AG09319 (cell line): ENCODE measurements at regions not wholly inside any gene's neighbourhood (a gene's known extent, or its start where the extent isn't known, plus 50 kb on each side); places are given as distances from the start of the nearest gene placed in this dataset.

Source experiments
- DNase-seq: peaks from one replicate; pipeline ENCODE4 v3.0.0-alpha.2; 2010; ENCODE audit warnings: low read depth; ENCODE audit errors: extremely low read depth
- TF ChIP-seq, protein P1 (sequence below): IDR thresholded peaks from 2 replicates; pipeline ENCODE4 v1.5.1; 2011; ENCODE audit warnings: low read depth, mild to moderate bottlenecking, inconsistent platforms, low read length, moderate library complexity

DNA sequence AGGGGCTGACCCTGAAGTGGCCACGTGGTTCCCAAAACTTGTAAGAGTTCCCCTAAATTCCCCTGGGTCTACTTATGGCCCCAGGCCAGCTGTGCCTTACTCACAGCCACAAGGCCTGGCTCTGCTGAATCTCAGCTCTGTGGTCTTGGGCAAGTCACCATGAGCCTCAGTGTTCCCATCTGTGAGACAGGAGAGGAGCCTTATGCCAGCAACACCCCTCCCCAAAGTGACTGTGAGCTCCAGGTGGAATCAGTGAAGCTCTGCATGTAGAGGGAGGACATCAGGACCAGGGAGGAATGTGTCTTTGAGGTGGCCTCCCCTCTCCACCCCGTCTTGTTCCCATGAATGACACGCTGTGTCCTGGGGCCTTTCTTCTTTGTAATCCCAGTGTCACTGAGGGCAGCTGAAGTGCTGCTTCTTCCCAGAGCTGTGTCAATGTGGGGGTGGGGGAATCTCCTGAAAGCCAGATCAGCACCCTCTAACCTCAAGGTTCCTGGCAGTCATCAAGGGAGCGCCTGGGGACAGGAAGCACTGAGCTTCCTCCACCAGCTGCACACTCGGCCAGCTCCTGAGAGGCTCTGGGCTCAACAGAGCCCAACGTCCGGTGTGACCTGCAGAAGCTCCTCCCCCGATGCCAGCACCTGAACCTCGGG lies 258.9 kb downstream of the UACA start:
- TF ChIP-seq, protein P1, sequence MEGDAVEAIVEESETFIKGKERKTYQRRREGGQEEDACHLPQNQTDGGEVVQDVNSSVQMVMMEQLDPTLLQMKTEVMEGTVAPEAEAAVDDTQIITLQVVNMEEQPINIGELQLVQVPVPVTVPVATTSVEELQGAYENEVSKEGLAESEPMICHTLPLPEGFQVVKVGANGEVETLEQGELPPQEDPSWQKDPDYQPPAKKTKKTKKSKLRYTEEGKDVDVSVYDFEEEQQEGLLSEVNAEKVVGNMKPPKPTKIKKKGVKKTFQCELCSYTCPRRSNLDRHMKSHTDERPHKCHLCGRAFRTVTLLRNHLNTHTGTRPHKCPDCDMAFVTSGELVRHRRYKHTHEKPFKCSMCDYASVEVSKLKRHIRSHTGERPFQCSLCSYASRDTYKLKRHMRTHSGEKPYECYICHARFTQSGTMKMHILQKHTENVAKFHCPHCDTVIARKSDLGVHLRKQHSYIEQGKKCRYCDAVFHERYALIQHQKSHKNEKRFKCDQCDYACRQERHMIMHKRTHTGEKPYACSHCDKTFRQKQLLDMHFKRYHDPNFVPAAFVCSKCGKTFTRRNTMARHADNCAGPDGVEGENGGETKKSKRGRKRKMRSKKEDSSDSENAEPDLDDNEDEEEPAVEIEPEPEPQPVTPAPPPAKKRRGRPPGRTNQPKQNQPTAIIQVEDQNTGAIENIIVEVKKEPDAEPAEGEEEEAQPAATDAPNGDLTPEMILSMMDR = no peak
- DNase-seq = no peak

DNA sequence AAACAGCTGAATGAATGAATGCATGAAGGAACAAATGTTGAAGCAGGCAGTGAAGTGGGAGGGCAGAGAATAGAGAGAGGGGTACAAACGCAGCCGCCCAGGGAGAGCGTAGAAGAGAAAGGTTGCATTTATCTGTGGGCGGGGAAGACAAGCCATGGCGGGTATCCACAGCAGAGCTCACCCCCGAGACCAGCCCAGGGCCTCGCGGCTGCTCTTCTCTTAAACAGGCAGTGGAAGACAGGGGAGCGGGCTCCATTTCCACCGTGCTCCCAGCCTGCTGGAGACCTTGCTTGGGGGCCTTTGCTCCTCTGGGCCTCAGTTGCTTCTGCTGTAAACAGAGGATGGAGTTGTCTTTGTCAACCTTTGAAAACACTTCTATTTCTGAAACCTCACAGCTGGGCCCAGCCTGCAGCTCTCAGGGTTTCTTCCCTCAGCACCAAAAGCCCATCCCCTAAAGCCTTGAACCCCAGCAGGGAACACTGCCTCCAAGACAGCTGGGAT lies 259.5 kb downstream of the UACA start:
- DNase-seq = no peak
- TF ChIP-seq, protein P1 = no peak

DNA sequence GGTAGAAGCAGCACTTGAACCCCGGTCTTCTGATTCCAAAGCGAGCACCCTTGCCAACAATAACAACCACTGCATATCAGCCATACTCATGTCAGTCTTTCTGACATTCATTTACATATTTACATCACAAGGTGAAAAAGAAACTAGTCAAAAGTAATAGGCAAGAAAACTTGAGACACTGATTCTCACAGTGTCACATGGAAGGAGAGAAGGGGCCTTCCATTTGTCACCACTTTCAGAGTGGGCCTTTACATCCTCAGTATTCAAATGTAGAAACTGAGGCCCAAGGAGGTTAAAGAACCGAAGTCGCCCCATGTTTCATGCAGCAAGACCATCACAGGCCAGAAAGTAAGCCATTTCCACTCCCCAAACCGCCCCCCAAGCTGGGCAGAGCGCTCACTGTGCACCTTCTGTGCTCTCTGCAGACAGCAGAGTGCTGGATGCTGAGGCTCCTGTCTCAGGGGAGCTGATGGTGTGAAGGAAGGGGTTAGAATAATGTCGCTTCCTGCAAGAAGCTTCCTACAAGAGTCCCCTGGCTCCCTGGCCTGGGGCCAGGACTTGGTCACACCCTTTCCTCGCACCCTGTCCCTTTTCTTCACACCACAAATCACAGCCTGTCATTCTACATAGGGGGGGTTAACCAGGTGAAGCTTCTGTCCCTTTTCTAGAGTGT lies 260.1 kb downstream of the UACA start:
- DNase-seq = no peak
- TF ChIP-seq, protein P1 = no peak

GRCh38 chr15:70502529-70502928 lies 260.8 kb downstream of the UACA start:
- DNase-seq = no peak
- TF ChIP-seq, protein P1 = no peak

GRCh38 chr15:70501849-70502248 lies 261.5 kb downstream of the UACA start:
- no peak for DNase-seq
- TF ChIP-seq, protein P1 = no peak

- no peak for DNase-seq
- TF ChIP-seq, protein P1 = no peak
These were observed 262.1 kb downstream of the UACA start for GRCh38 chr15:70501121-70501727.

GRCh38 chr15:70499791-70500190 lies 263.6 kb downstream of the UACA start:
- TF ChIP-seq, protein P1 = no peak
- no peak for DNase-seq
